Esophagus (tissue), 2 donors: ENCODE measurements at regions not wholly inside any gene's neighbourhood (a gene's known extent, or its start where the extent isn't known, plus 50 kb on each side); places are given as distances from the start of the nearest gene placed in this dataset.
"Not testable (repeated sequence)": the region's sequence is repeated elsewhere in the genome, so short reads cannot be mapped to it uniquely, and the experiment has no call there.

Source experiments
- H3K27ac ChIP-seq, 2 donors: one replicate each; pipeline ENCODE4 v1.5.1; 2013; ENCODE audit warnings: low read depth in 2 of 2, mild to moderate bottlenecking in 2 of 2, inconsistent platforms in 1 of 2, low read length in 1 of 2, moderate library complexity in 1 of 2
- H3K27me3 ChIP-seq, 2 donors: one replicate each; pipeline ENCODE4 v1.6.1; 2013; ENCODE audit warnings: low read length in 2 of 2, control low read depth in 1 of 2, mild to moderate bottlenecking in 1 of 2; ENCODE audit not compliant: insufficient read depth in 2 of 2, control insufficient read depth in 1 of 2
- H3K36me3 ChIP-seq, 2 donors: one replicate each; pipeline ENCODE4 v1.6.1; 2013; ENCODE audit warnings: low read length in 1 of 2; ENCODE audit not compliant: control insufficient read depth in 2 of 2, insufficient read depth in 2 of 2
- H3K4me1 ChIP-seq, 2 donors: one replicate each; pipeline ENCODE4 v1.6.1; 2013; ENCODE audit warnings: low read length in 1 of 2; ENCODE audit not compliant: control insufficient read depth in 2 of 2, insufficient read depth in 2 of 2
- H3K4me3 ChIP-seq, 2 donors: one replicate each; pipeline ENCODE4 v1.5.1; 2013; ENCODE audit warnings: low read length in 2 of 2, mild to moderate bottlenecking in 2 of 2, low read depth in 1 of 2, moderate library complexity in 1 of 2
- H3K9me3 ChIP-seq, 2 donors: one replicate each; pipeline ENCODE4 v1.6.1; 2013; ENCODE audit warnings: mild to moderate bottlenecking in 2 of 2, low read depth in 1 of 2, low read length in 1 of 2, moderate library complexity in 1 of 2; ENCODE audit not compliant: control insufficient read depth in 2 of 2, insufficient read depth in 1 of 2
- WGBS, 2 donors: extraction: QIAGEN DNeasy Blood & Tissue Kit; methylation state at CpG; one replicate each; pipeline ENCODE4 v1.1.7; 2013; 5-methylcytosine and 5-hydroxymethylcytosine counted together
- donor health status: healthy with polysubstance abuse.
- donor health status: Bipolar disorder and iron deficiency.

GRCh38 chr3:75388486-75389124, 275.5 kb upstream of the FRG2C start:
- H3K27me3 ChIP-seq, H3K27ac ChIP-seq, H3K4me3 ChIP-seq, H3K36me3 ChIP-seq, H3K9me3 ChIP-seq, H3K4me1 ChIP-seq: not testable (repeated sequence)
- WGBS, 2 donors, result 49 to 57% methylated on average over 5 of the region's 5 CpGs

DNA sequence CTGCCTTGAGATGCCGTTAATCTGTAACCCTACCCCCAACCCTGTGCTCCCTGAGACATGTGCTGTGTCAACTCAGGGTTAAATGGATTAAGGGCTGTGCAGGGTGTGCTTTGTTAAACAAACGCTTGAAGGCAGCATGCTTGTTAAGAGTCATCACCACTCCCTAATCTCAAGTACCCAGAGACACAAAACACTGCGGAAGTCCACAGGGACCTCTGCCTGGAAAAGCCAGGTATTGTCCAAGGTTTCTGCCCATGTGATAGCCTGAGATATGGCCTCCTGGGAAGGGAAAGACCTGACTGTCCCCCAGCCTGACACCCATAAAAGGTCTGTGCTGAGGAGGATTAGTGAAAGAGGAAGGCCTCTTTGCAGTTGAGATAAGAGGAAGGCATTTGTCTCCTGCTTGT, 270.8 kb upstream of the FRG2C start:
- 31 to 52% methylated on average over 3 of the region's 3 CpGs for WGBS, 2 donors
- not testable (repeated sequence) for H3K27me3 ChIP-seq, H3K4me1 ChIP-seq, H3K36me3 ChIP-seq, H3K27ac ChIP-seq, H3K9me3 ChIP-seq, H3K4me3 ChIP-seq

GRCh38 chr3:75394102-75394501, 270.0 kb upstream of the FRG2C start:
- H3K4me3 ChIP-seq, H3K9me3 ChIP-seq, H3K27me3 ChIP-seq, H3K4me1 ChIP-seq, H3K36me3 ChIP-seq: not testable (repeated sequence)
- WGBS, 2 donors, result 65% methylated on average over 7 of the region's 7 CpGs
- peak overlapping the region in 1 of 2 donors; percentile 31 for H3K27ac ChIP-seq

DNA sequence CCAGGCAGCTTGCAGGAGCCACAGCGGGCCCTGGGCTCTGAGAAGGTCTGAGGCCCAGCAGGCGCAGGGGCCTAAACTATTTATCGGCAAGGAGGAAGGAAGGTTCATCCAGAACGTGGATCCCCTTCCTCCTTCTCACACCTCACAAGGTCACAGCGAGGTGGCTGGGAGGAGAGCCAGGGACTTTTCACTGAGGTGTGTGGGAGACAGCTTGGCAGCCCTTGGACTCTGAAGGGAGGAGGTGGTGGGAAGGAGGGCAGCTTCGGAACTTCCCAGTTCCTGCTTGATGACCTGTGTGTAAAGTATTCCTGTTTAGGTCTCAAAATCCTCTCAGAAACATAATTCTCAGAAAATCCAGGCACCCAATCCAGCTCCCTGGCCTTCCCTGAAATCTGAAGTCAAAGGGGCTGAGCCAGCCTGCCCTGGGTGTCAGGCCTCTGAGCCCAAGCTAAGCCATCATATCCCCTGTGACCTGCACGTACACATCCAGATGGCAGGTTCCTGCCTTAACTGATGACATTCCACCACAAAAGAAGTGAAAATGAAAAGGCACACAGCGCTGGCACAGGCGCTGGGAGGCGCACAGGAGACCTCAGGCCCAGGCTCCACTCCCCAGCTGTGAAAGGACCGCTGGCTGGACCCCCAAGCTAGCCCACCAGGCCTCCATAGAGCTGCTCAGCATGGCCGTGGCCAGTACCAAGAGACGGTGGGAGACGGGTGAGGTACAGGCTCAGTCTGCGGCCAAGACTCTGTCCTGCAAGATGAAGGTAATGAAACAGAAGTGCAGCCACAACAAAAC, 269.4 kb upstream of the FRG2C start:
- H3K27me3 ChIP-seq, H3K4me3 ChIP-seq, H3K4me1 ChIP-seq, H3K9me3 ChIP-seq, H3K36me3 ChIP-seq: not testable (repeated sequence)
- peak overlapping the region in 1 of 2 donors; percentile 31 for H3K27ac ChIP-seq
- 58 to 62% methylated on average over 15 of the region's 15 CpGs for WGBS, 2 donors

GRCh38 chr3:75395580-75396315, 268.4 kb upstream of the FRG2C start:
- Histone ChIP-seq H3K27me3 (no peaks in the 10 kb centered on the region), H3K27ac (no peak overlapping the region), H3K4me1 (peaks cover 4 to 9% of the 10 kb centered on the region in 2 donors), H3K4me3 (peak overlapping the region; percentile 14 to 29), H3K9me3 (peaks cover 0 to 3% of the 10 kb centered on the region in 2 donors), H3K36me3 (no peaks in the 10 kb centered on the region)
- 64 to 68% methylated on average over 57 to 61 of the region's 61 CpGs for WGBS, 2 donors

DNA sequence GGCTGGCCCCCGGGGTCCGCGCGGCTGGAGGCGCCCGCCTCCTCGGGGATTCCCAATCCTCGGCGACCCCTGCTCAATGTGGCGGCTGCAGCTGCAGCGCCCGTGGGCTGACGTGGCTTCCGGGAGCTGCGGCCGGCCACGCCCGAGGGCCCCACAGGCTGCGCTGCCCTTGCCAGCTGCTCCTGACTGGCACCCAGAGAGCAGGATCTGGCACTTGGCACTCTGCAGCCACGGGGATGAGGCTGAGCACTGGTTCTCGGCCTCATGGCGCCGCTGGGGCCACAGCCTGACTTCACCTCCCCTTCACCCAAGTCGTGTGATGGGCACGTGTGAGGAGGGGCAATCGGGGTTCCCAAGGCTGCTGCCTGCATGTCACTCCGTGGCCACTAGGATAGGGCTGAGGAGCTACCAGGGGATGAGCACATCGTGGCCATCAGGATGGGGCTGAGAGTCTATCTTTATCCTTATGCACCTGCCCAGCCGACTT, 267.8 kb upstream of the FRG2C start:
- no peak overlapping the region for H3K27ac ChIP-seq
- peaks cover 0 to 3% of the 10 kb centered on the region in 2 donors for H3K9me3 ChIP-seq
- H3K4me1 ChIP-seq, result peaks cover 4 to 9% of the 10 kb centered on the region in 2 donors
- no peaks in the 10 kb centered on the region for H3K36me3 ChIP-seq
- H3K4me3 ChIP-seq, result peak overlapping the region; percentile 14 to 29
- no peaks in the 10 kb centered on the region for H3K27me3 ChIP-seq
- WGBS, 2 donors, result 51 to 58% methylated on average over 29 of the region's 29 CpGs

- H3K4me1 ChIP-seq, H3K27me3 ChIP-seq, H3K4me3 ChIP-seq, H3K9me3 ChIP-seq, H3K36me3 ChIP-seq, H3K27ac ChIP-seq: not testable (repeated sequence)
- 90 to 91% methylated on average over 20 of the region's 20 CpGs for WGBS, 2 donors
These were observed 266.6 kb upstream of the FRG2C start for GRCh38 chr3:75397486-75397885.

- not testable (repeated sequence) for H3K27me3 ChIP-seq, H3K4me3 ChIP-seq, H3K9me3 ChIP-seq, H3K4me1 ChIP-seq
- 48 to 52% methylated on average over 18 of the region's 18 CpGs for WGBS, 2 donors
- Histone ChIP-seq H3K36me3 (peaks cover 0 to 19% of the 10 kb centered on the region in 2 donors), H3K27ac (peak overlapping the region in 1 of 2 donors; percentile 9)
These were observed 241.8 kb upstream of the FRG2C start for GRCh38 chr3:75422101-75422945.

DNA sequence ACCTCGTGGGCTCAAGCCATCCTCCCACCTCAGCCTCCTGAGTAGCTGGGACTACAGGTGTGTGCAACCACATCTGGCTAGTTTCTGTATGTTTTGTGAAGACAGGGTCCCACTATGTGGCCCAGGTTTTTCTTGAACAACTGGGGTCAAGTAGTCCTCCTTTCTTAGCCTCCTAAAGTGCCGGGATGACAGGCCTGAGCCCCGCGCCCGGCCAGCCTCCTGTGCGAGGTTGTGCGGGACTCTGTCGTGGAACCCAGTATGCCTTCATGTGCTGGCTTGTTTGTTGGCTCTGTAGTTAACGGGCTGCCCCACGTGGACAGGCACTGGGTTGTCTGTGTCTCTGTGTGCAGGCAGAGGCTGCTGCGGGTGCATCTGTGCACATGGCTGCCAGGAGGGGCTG, 238.7 kb upstream of the FRG2C start:
- not testable (repeated sequence) for H3K27me3 ChIP-seq, H3K27ac ChIP-seq, H3K9me3 ChIP-seq, H3K4me3 ChIP-seq, H3K4me1 ChIP-seq
- WGBS, 2 donors, result 85 to 87% methylated on average over 11 of the region's 11 CpGs
- peaks cover 8 to 27% of the 10 kb centered on the region in 2 donors for H3K36me3 ChIP-seq
